Activated CD8-positive, alpha-beta T cell treated with anti-CD3 and anti-CD28 coated beads, Interleukin-2, amount 10 ng/mL, durations not matched to agents 7 days and 5 days (primary cell): ENCODE measurements at regions not wholly inside any gene's neighbourhood (a gene's known extent, or its start where the extent isn't known, plus 50 kb on each side); places are given as distances from the start of the nearest gene placed in this dataset.

Experiments
- ATAC-seq: fragments of 150-1000 bp; cut with Tn5 transposase; one replicate; pipeline ENCODE4 v1.10.0; 2021; ENCODE audit warnings: moderate library complexity
- CTCF ChIA-PET: fragments of 350-600 bp; sonication (Branson Sonifier 250); formaldehyde crosslinking; loops from one replicate; lab custom pipeline; 2021; ENCODE audit warnings: antibody characterized with exemption; lab: Charles Lee
- POLR2A ChIA-PET: fragments of 350-600 bp; sonication (Branson Sonifier 250); formaldehyde crosslinking; loops from one replicate; lab custom pipeline; 2021; ENCODE audit warnings: antibody characterized with exemption; lab: Charles Lee
- DNase-seq: peaks from one replicate; pipeline ENCODE4 v3.0.0-alpha.2; 2020
- H3K27ac Mint-ChIP-seq: one replicate; pipeline ENCODE4 v1.8.0; 2021; ENCODE audit warnings: mild to moderate bottlenecking, mixed read lengths
- H3K27me3 Mint-ChIP-seq: one replicate; pipeline ENCODE4 v1.8.0; 2021; ENCODE audit warnings: low read depth, mixed read lengths
- H3K36me3 Mint-ChIP-seq: one replicate; pipeline ENCODE4 v1.8.0; 2021; ENCODE audit warnings: low read depth, mixed read lengths
- H3K4me1 Mint-ChIP-seq: one replicate; pipeline ENCODE4 v1.8.0; 2021; ENCODE audit warnings: low read depth, mixed read lengths
- H3K4me3 Mint-ChIP-seq: one replicate; pipeline ENCODE4 v1.8.0; 2021; ENCODE audit warnings: mild to moderate bottlenecking, mixed read lengths
- H3K9me3 Mint-ChIP-seq: one replicate; pipeline ENCODE4 v1.8.0; 2022; ENCODE audit warnings: mixed read lengths; ENCODE audit not compliant: insufficient read depth

DNA sequence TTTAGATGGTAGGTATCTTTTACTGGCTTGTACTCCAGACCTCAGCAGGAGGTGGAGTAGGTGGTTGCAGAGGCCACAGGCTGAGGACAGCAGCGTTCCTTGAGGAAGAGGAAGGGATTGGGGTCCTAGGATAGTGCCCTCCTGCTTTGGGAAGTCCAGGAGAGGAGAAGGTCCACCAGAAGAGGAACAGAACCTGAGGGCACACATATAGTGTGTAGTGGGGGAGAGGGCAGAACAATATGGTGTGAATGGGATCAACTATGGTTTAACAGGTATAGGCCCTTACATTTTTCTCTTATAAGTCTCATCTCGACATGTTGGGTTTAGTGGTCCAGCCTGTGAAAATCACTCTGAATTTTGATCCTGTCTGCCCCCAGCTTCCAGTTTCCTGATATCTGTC is 229.1 kb upstream of the ZBED5 start:
- DNase-seq (no peak), ATAC-seq (no peak)
- peaks cover 3% of the 10 kb centered on the region for H3K4me1 Mint-ChIP-seq
- H3K4me3 Mint-ChIP-seq, result no peak overlapping the region
- H3K27me3 Mint-ChIP-seq, result peaks cover 5% of the 10 kb centered on the region
- H3K36me3 Mint-ChIP-seq, result no peaks in the 10 kb centered on the region
- ChIA-PET CTCF (interaction anchor here (1.7 kb wide), 1 partner anchor 59 kb away, joined by 6 read pairs; no protein-coding TSS in a partner anchor), POLR2A (no interaction called here)
- no peak overlapping the region for H3K27ac Mint-ChIP-seq
- H3K9me3 Mint-ChIP-seq, result no peaks in the 10 kb centered on the region

- no peak for ATAC-seq
- Mint-ChIP-seq H3K9me3 (no peaks in the 10 kb centered on the region), H3K36me3 (no peaks in the 10 kb centered on the region), H3K4me1 (peaks cover 2% of the 10 kb centered on the region), H3K27me3 (peaks cover 5% of the 10 kb centered on the region), H3K27ac (no peak overlapping the region), H3K4me3 (no peak overlapping the region)
- no peak for DNase-seq
- CTCF ChIA-PET, result interaction anchor here (1.7 kb wide), 1 partner anchor 58 kb away, joined by 6 read pairs; no protein-coding TSS in a partner anchor
- POLR2A ChIA-PET, result no interaction called here
Measured at GRCh38 chr11:11085580-11085979, 227.7 kb upstream of the ZBED5 start.

GRCh38 chr11:11084337-11084736 is 226.5 kb upstream of the ZBED5 start:
- POLR2A ChIA-PET, result no interaction called here

GRCh38 chr11:11083441-11083840 is 225.6 kb upstream of the ZBED5 start:
- no peak for DNase-seq
- Mint-ChIP-seq H3K27ac (no peak overlapping the region), H3K36me3 (no peaks in the 10 kb centered on the region), H3K27me3 (peaks cover 8% of the 10 kb centered on the region), H3K9me3 (no peaks in the 10 kb centered on the region), H3K4me3 (no peak overlapping the region), H3K4me1 (no peaks in the 10 kb centered on the region)
- ATAC-seq, result no peak
- POLR2A ChIA-PET, result no interaction called here
- CTCF ChIA-PET, result no interaction called here

More at GRCh38 chr11:11084337-11084736, 226.5 kb upstream of the ZBED5 start:
- Mint-ChIP-seq H3K9me3 (no peaks in the 10 kb centered on the region), H3K36me3 (no peaks in the 10 kb centered on the region), H3K27ac (no peak overlapping the region), H3K27me3 (peaks cover 6% of the 10 kb centered on the region), H3K4me3 (no peak overlapping the region), H3K4me1 (no peaks in the 10 kb centered on the region)
- CTCF ChIA-PET, result no interaction called here
- DNase-seq (no peak), ATAC-seq (no peak)

DNA sequence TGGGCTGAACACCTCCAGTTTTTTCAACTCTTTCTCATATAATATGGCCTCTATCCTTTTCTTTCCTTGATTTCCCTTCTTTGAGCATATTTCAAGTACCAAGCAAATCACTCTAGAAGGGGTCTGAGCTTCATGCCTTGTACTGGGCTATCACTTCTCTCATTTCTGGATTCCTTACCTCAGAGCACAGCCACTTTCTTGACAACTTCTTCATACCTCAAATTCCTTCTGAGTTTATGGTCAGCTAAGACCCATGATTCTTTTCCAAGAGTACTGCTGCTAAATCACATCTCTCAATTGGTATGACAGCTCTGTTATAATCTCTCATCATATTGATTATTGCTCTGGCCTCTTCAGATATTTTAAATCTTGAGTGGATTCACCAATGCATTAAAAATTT is 224.8 kb upstream of the ZBED5 start:
- no peak for ATAC-seq
- CTCF ChIA-PET, result no interaction called here

DNA sequence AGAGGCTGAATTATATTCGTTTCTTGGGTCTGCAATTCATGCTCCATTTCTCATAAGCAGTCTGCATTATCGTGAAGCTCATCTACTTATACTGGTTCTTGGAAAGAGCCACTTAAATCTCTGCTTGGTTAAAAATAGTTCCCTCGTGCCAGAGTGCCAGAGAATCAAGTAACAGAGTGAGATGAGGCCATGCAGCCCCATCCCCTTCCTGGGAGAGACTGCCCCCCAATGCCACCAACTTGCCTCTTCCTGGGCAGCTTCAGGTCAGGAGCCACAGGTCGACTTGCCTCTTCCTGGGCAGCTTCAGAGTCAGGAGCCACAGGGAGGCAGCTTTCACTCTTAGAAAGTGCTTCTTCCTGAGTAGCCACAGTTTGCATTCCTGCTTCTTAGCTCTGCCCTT is 223.9 kb upstream of the ZBED5 start:
- H3K27ac Mint-ChIP-seq, result no peak overlapping the region
- H3K4me3 Mint-ChIP-seq, result no peak overlapping the region
- DNase-seq (no peak), ATAC-seq (no peak)
- H3K4me1 Mint-ChIP-seq, result no peaks in the 10 kb centered on the region
- POLR2A ChIA-PET, result no interaction called here
- H3K27me3 Mint-ChIP-seq, result peaks cover 11% of the 10 kb centered on the region
- no peaks in the 10 kb centered on the region for H3K36me3 Mint-ChIP-seq
- H3K9me3 Mint-ChIP-seq, result no peaks in the 10 kb centered on the region
- CTCF ChIA-PET, result no interaction called here

More for the DNA sequence above, 224.8 kb upstream of the ZBED5 start:
- Mint-ChIP-seq H3K36me3 (no peaks in the 10 kb centered on the region), H3K27ac (no peak overlapping the region), H3K9me3 (no peaks in the 10 kb centered on the region), H3K27me3 (peaks cover 9% of the 10 kb centered on the region), H3K4me3 (no peak overlapping the region), H3K4me1 (no peaks in the 10 kb centered on the region)
- DNase-seq, result no peak
- POLR2A ChIA-PET, result no interaction called here

DNA sequence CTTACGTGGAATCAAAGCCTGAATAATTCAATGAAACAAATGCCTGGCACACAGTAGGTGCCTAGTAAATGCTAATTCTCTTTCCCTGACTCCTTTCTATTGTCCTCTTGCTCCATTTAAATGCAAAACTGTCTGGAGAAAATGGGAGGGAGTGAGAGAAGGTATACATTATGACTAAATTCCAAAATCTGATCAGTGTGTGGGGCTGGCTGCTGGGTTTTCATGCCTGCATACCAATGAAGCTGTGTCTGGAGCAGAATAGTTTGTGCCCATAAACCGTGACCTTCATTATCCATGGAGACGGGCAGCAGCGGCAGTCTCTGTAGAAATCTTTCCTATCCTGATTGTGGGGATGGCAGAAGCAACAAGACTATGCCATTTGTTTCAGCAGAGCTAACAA is 223.4 kb upstream of the ZBED5 start:
- POLR2A ChIA-PET, result no interaction called here
- no peaks in the 10 kb centered on the region for H3K4me1 Mint-ChIP-seq
- H3K4me3 Mint-ChIP-seq, result no peak overlapping the region
- no peak overlapping the region for H3K27ac Mint-ChIP-seq
- DNase-seq (no peak), ATAC-seq (no peak)
- CTCF ChIA-PET, result no interaction called here
- H3K9me3 Mint-ChIP-seq, result no peaks in the 10 kb centered on the region
- peaks cover 11% of the 10 kb centered on the region for H3K27me3 Mint-ChIP-seq
- H3K36me3 Mint-ChIP-seq, result no peaks in the 10 kb centered on the region

DNA sequence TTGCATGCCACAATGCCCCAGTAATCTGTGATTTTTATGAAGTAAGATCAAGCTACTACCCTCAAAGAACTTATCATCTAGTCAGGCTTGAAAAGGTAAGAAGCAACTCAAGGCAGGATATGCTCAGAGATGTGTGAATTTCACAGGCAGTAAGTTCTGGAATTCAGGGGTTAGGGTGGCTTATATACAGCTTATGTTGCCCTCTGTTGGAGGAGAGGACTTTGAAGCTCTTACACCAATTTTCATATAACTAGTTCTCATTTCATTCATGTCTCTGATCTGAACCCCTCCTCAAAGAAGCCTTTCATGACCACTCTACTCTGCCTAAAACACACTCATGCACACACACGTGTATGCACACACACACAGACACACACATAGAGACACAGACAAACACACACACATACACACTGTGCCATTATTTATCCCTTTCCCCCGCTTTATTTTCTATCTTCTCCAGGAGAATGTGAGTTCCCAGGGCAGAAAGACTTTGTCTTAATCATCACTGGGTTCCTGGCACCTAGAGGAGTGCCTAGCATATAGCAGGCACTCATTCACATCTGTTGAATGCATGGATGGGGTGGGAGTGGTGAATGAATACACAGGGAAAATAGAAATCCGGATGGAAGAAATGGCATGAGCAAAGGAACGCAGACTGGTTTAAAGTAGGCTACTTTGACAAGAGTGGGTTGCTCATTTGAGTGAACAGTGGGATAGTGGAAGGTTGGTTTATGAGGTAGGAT is 220.7 kb upstream of the ZBED5 start:
- POLR2A ChIA-PET, result interaction anchor here (0.6 kb wide), 1 partner anchor 350 kb away, joined by 4 read pairs; no protein-coding TSS in a partner anchor
- no peaks in the 10 kb centered on the region for H3K4me1 Mint-ChIP-seq

DNA sequence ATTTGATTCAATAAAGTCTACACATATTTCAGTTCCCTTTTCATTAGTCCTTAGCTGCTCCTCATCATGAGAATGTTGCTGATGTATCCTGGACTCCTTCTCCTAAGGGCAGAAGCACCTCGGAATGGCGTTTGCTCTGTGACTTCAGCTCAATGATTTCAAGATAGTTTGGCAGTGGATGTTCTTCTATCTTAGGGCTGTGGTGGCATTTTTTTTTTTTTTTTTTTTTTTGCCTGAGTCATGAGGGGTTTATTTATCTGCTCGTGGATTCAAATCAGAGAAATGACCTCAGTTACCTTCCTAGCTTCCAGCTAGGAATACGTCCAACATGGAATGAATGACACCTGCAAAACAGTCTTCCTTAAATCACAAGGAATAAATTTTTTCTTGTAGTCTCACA is 220.0 kb upstream of the ZBED5 start:
- CTCF ChIA-PET, result no interaction called here
- no peaks in the 10 kb centered on the region for H3K4me1 Mint-ChIP-seq
- no peaks in the 10 kb centered on the region for H3K9me3 Mint-ChIP-seq
- no peak for ATAC-seq
- POLR2A ChIA-PET, result interaction anchor here (0.6 kb wide), 1 partner anchor 349 kb away, joined by 4 read pairs; no protein-coding TSS in a partner anchor
- DNase-seq, result no peak
- H3K36me3 Mint-ChIP-seq, result no peaks in the 10 kb centered on the region
- no peak overlapping the region for H3K27ac Mint-ChIP-seq
- H3K4me3 Mint-ChIP-seq, result no peak overlapping the region
- H3K27me3 Mint-ChIP-seq, result peaks cover 9% of the 10 kb centered on the region

More for the DNA sequence above, 220.7 kb upstream of the ZBED5 start:
- CTCF ChIA-PET, result no interaction called here
- no peak for ATAC-seq
- peaks cover 9% of the 10 kb centered on the region for H3K27me3 Mint-ChIP-seq
- DNase-seq, result no peak
- no peaks in the 10 kb centered on the region for H3K36me3 Mint-ChIP-seq
- H3K27ac Mint-ChIP-seq, result no peak overlapping the region
- H3K9me3 Mint-ChIP-seq, result no peaks in the 10 kb centered on the region
- no peak overlapping the region for H3K4me3 Mint-ChIP-seq

- ChIA-PET POLR2A (no interaction called here), CTCF (no interaction called here)
- Mint-ChIP-seq H3K4me3 (no peak overlapping the region), H3K4me1 (no peaks in the 10 kb centered on the region), H3K27ac (no peak overlapping the region), H3K9me3 (no peaks in the 10 kb centered on the region), H3K27me3 (peaks cover 6% of the 10 kb centered on the region), H3K36me3 (no peaks in the 10 kb centered on the region)
- no peak for ATAC-seq
- DNase-seq, result no peak
Measured at GRCh38 chr11:11076879-11077278, 219.0 kb upstream of the ZBED5 start.

- no peak for ATAC-seq
- Mint-ChIP-seq H3K27ac (no peak overlapping the region), H3K9me3 (no peaks in the 10 kb centered on the region), H3K27me3 (peaks cover 6% of the 10 kb centered on the region), H3K36me3 (no peaks in the 10 kb centered on the region), H3K4me1 (no peaks in the 10 kb centered on the region), H3K4me3 (no peak overlapping the region)
- no peak for DNase-seq
- ChIA-PET POLR2A (no interaction called here), CTCF (interaction anchor here (0.7 to 1.4 kb wide), 2 partner anchors 19 to 37 kb away, joined by 3 read pairs; no protein-coding TSS in a partner anchor)
Measured at GRCh38 chr11:11076276-11076675, 218.4 kb upstream of the ZBED5 start.

GRCh38 chr11:11075515-11076171 is 217.8 kb upstream of the ZBED5 start:
- no peak for DNase-seq
- Mint-ChIP-seq H3K36me3 (no peaks in the 10 kb centered on the region), H3K27me3 (peaks cover 6% of the 10 kb centered on the region), H3K4me1 (no peaks in the 10 kb centered on the region), H3K4me3 (no peak overlapping the region), H3K27ac (no peak overlapping the region), H3K9me3 (no peaks in the 10 kb centered on the region)
- ChIA-PET POLR2A (no interaction called here), CTCF (interaction anchor here (0.7 to 1.4 kb wide), 2 partner anchors 19 to 37 kb away, joined by 3 read pairs; no protein-coding TSS in a partner anchor)
- no peak for ATAC-seq
